Stimulated activated CD4-positive, alpha-beta T cell treated with anti-CD3 and anti-CD28 coated beads, TNF-alpha, amount 100 ng/mL, for 1 hour (primary cell): ENCODE measurements at regions not wholly inside any gene's neighbourhood (a gene's known extent, or its start where the extent isn't known, plus 50 kb on each side); places are given as distances from the start of the nearest gene placed in this dataset.
"Not testable (repeated sequence)": the region's sequence is repeated elsewhere in the genome, so short reads cannot be mapped to it uniquely, and the experiment has no call there.

ENCODE experiments used
- DNase-seq, 3 donors: peaks; one replicate each; pipeline ENCODE4 v3.0.0-alpha.2; 2020; ENCODE audit warnings: low read depth in 3 of 3, low spot score in 1 of 3

GRCh38 chr18:71405169-71405809 lies 1116.4 kb downstream of the SOCS6 start:
- no peak for DNase-seq

DNA sequence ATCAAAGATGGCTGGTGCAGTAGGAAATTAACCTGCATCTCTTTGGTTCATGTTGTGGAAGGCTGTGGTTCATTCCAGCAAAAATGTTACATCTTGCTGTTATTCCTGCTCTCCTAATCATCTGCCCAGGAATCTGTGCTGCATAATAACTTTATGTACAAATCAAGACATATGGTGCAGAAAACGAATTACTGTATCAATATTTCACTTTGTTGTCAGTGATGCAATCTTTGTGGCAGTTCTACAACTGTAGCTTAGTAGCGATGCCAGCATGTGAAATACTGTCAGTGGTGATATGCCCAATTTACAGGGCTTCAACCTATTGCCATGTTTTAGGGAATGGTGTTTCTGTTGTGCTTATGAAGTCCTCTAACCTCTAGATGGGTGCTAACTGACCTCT lies 1114.7 kb downstream of the SOCS6 start:
- no peak for DNase-seq

GRCh38 chr18:71398531-71398930 lies 1109.7 kb downstream of the SOCS6 start:
- DNase-seq: no peak

- DNase-seq: no peak
These were observed 1099.3 kb downstream of the SOCS6 start for GRCh38 chr18:71388148-71388547.

DNA sequence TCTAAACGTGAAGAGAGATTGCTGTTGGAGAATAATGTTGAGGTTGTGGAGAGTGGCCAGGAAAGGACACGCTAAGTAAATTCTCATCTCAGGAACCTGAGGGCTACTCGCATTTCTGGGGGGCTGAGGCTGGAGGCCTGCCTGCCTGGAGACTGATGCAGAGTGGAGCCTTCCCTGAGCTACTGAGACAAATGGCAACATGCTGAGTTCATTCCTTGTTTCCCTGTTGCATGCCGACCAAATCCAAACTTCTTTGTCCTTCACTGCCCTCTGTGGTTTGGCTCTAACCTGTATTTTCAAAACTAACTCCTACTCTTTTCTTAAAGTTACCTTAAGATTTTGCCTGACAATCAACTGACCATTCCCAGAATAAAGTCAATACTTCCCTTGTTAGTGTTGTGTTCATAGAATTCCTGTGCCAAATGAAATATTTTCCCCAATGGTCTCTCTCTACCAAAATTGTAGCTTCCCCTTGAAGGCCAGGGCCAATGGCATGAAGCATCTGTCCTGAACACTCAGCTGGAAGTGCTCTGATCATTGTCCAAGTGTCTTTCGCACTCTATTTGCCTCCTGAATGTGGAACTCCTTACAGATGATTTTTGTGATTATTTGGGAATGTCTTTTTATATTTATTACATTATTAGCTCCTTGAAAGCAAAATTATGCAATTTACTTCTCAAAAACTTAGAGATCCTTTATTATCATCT lies 1085.6 kb downstream of the SOCS6 start:
- DNase-seq: no peak

DNA sequence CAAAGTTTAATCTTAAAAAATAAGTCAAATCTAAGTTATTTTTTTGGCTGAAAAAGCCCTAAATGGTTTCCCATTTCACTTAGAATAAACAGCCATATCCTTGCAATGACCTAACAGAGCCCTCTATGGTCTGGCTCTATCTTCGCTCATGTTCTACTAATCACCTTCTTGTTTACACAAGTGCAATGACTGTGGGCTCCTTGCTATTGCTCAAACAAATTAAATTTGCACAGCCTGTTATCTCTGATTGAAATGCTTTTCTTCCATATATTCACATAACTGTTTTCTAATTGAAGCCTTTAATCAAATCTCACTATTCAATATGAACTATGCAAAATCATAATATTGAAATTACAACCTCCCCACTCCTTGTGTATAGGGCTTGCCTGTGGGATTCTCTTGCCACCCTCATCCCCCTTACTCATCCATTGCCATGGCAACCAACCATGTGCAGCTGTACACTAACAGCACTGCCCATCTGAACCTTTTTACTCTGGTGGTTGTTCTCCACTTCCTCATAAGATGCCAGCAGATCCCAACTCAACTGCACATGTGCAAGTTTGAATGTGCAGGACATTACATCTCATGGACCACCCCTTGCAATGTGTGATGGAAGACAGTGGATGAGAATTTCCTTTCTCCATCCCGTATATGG lies 1083.2 kb downstream of the SOCS6 start:
- DNase-seq: no peak

GRCh38 chr18:71370671-71371445 lies 1082.0 kb downstream of the SOCS6 start:
- no peak for DNase-seq

- DNase-seq: no peak
These were observed 1081.2 kb downstream of the SOCS6 start for GRCh38 chr18:71370095-71370494.

GRCh38 chr18:71362140-71362539 lies 1073.3 kb downstream of the SOCS6 start:
- DNase-seq: no peak

DNA sequence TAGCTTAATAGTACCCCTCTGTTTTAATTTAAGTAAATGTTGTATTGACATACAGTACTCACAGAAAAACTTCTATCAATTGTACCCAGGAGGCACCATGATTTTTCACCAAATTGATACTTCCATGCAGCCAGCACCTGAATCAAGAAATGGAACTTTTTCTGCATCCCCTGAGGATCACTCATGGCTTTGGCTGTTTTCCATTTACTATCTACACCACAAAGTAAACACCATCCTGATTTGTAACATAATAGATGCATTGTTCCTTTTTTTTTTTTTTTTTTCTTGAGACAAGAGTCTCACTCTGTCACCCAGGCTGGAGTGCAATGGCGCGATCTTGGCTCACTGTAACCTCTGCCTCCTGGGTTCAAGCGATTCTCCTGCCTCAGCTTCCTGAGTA lies 1066.8 kb downstream of the SOCS6 start:
- DNase-seq: not testable (repeated sequence)

DNA sequence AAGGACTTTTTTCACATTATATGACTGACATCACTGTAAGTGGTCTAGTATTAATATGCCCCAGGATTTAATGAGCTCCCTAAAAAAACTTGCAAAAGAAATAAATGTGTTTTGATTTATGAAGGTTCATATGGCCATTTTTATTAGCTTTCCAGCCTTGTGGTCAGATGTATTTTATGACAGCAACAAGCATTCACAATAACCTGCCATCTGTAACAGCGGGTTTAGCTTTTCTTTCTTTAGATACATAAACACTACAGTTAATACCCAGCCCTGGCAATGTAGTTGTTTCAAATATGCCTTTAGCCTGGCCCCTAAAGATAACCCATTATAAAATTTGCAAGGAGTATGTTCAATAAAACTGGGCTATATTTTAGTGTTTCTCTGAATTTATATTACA lies 1063.8 kb downstream of the SOCS6 start:
- no peak for DNase-seq

DNA sequence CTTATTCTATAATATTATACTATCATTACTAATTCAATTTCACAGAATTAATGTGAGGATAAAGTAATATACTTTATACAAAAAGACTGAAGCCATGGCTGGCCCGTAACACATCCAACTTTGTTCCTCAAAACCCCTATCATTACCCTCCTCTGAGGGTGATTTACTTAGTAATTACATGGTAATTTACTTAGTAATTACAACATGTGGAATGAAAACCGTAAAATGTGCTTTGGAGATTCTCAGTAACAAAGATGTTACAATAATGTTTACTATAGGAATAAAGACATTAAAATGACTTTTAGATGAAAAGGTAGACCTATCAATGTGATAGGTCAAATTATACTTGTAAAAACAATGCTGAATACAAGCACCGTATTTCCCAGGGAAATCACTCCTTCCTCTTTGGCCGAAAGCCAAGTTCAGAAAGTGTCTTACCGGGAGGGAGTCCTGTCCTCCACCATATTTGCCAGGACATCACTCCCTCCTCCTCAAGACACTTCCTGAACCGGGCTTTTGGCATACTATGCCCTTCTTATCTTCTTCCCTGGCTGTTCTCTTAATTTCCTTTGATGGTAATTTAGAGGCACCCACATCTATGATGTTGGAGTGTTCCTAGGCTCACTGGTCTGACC lies 1047.8 kb downstream of the SOCS6 start:
- DNase-seq: no peak

DNA sequence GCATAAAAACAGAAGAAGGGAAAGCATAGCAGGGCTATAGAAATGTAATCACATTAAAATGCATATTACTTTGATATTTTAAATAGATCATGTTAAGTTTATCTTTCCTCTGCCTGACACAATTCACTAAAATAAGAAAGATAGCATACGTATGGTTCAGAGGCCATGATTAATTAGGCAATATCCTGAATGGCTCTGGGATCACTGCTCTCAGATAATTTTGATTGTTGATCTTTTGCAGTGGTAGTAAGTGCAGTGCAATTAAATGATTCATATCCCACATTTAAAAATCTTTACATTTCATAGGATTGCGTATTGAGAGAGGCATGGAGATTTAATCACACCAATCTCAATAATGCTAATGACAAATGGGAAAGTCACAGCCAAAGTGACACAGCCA lies 1040.7 kb downstream of the SOCS6 start:
- DNase-seq: no peak

- DNase-seq: no peak
These were observed 1040.3 kb downstream of the SOCS6 start for GRCh38 chr18:71329114-71329513.

DNA sequence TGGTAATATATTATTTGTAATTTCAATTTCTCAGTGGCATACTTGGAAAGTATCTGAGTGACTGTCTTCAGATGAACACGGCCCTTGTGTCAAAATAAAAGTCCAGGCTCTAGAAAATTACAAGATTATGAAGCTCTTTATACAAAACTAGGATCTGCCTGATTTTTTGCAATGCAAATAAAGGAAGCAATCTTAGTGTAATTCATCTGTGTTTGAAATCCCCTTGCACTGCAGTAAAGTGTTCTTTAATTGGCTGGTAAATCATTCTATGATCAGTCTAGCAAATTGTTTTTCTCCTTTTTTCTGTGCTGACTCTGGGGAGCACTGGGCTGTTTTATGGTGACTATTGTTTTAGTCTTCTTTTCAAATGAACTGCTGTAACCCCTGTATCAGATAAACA lies 1039.0 kb downstream of the SOCS6 start:
- DNase-seq: no peak

- no peak for DNase-seq
These were observed 1038.6 kb downstream of the SOCS6 start for GRCh38 chr18:71327441-71327840.

- DNase-seq: no peak
These were observed 1038.0 kb downstream of the SOCS6 start for GRCh38 chr18:71326826-71327225.

- DNase-seq: no peak
These were observed 1035.5 kb downstream of the SOCS6 start for GRCh38 chr18:71324356-71324755.

GRCh38 chr18:71322201-71322600 lies 1033.4 kb downstream of the SOCS6 start:
- DNase-seq: no peak

DNA sequence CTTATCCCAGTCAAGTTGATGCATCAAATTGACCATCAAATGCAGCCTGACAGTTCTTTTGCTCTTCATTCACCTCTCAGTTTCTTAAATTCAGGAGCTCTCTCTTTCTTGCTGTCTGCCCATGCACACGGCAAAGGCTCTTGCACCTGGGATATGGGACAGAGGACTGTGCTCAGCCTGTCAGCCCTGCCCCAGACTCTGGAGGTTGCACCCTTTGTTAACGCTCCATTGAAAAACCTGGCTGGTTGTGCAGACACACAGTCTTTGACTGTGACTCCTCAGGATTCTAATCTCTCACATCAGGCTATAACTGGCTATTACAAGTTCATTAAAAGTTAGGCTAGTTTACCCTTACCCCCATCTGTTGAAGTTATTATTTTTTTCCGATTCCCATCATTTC lies 1032.5 kb downstream of the SOCS6 start:
- no peak for DNase-seq

GRCh38 chr18:71304856-71305255 lies 1016.0 kb downstream of the SOCS6 start:
- DNase-seq: no peak
